HepG2 (cell line): ENCODE measurements at regions not wholly inside any gene's neighbourhood (a gene's known extent, or its start where the extent isn't known, plus 50 kb on each side); places are given as distances from the start of the nearest gene placed in this dataset.

ENCODE experiments used
- ATAC-seq: fragments of 200-7000 bp; cut with Tn5 transposase; 3 replicates; pipeline ENCODE4 v1.9.1; 2020; ENCODE audit warnings: mild to moderate bottlenecking, moderate library complexity
- BruUV-seq: library from RNA; stranded (reverse); fragments of 400-500 nt; replicated peaks from 2 replicates; lab custom pipeline; 2021; lab: Mats Ljungman, UMichigan
- CTCF ChIA-PET: fragments of 300-600 bp; formaldehyde crosslinking; extraction: SDS; loops from one replicate; lab custom pipeline; 2021; ENCODE audit warnings: low total read pairs, inconsistent platforms, low intra/inter-chr PET ratio; lab: Yijun Ruan, JAX
- POLR2A ChIA-PET: fragments of 350-600 bp; sonication (Branson Sonifier 250); formaldehyde crosslinking; loops from one replicate; lab custom pipeline; 2020; ENCODE audit warnings: antibody characterized with exemption, inconsistent platforms; lab: Yijun Ruan, JAX
- DNase-seq: peaks from one replicate; pipeline ENCODE4 v3.0.0-alpha.2; 2015; ENCODE audit warnings: low spot score
- FAIRE-seq: peaks from 3 replicates; lab custom pipeline; 2011; peaks lifted over from hg19 to GRCh38; lab: Jason Lieb, UNC
- H2AFZ ChIP-seq: one replicate; pipeline ENCODE4 v1.6.1; 2011; ENCODE audit warnings: low read length, inconsistent platforms
- H3K27ac ChIP-seq: fragments of 300-600 bp; 3 replicates; pipeline ENCODE4 v1.8.0; 2011; ENCODE audit warnings: mixed run types, mild to moderate bottlenecking, mixed read lengths, low read length, inconsistent platforms; ENCODE audit not compliant: insufficient read depth; ENCODE audit errors: extremely low read length
- H3K27me3 ChIP-seq, 2 experiments: fragments of 200-600 bp in 1 of 2; 2 replicates in 1 of 2; 3 replicates in 1 of 2; pipeline versions ENCODE4 v1.6.0 to v1.8.0; 2011; ENCODE audit warnings: low read length in 2 of 2, mild to moderate bottlenecking in 2 of 2, moderate library complexity in 2 of 2, inconsistent platforms in 1 of 2; ENCODE audit not compliant: insufficient read depth in 2 of 2, control insufficient read depth in 1 of 2
- H3K36me3 ChIP-seq, 2 experiments: fragments of 200-600 bp in 1 of 2; replicated peaks in 1 of 2; 2 replicates in 1 of 2; 3 replicates in 1 of 2; pipeline versions ENCODE4 v1.5.1 to v1.8.0; 2011; ENCODE audit warnings: low read length in 2 of 2, inconsistent platforms in 1 of 2; ENCODE audit not compliant: insufficient read depth in 2 of 2, control insufficient read depth in 1 of 2
- H3K4me1 ChIP-seq: 2 replicates; pipeline ENCODE4 v1.5.1; 2012; ENCODE audit warnings: low read length, inconsistent platforms; ENCODE audit not compliant: insufficient read depth
- H3K4me2 ChIP-seq: 2 replicates; pipeline ENCODE4 v1.6.0; 2011; ENCODE audit warnings: low read depth, low read length, inconsistent platforms
- H3K4me3 ChIP-seq, 3 experiments: fragments of 200-600 bp in 1 of 3; sonication (generic), shearing (Covaris generic) in 1 of 3; replicated peaks in 1 of 3; 2 replicates each; pipeline ENCODE4 v1.5.1; 2011 to 2016; ENCODE audit warnings: low read length in 3 of 3, inconsistent platforms in 2 of 3, low read depth in 2 of 3, mild to moderate bottlenecking in 2 of 3, control low read depth in 1 of 3, mixed read lengths in 1 of 3; ENCODE audit not compliant: insufficient read depth in 1 of 3
- H3K79me2 ChIP-seq: one replicate; pipeline ENCODE4 v1.6.1; 2011; ENCODE audit warnings: low read length, inconsistent platforms; ENCODE audit not compliant: insufficient read depth
- H3K9ac ChIP-seq: 2 replicates; pipeline ENCODE4 v1.6.0; 2011; ENCODE audit warnings: mild to moderate bottlenecking, low read depth, low read length, inconsistent platforms; ENCODE audit not compliant: insufficient read depth
- H3K9me3 ChIP-seq: 2 replicates; pipeline ENCODE4 v1.5.1; 2012; ENCODE audit warnings: mild to moderate bottlenecking, low read length
- H4K20me1 ChIP-seq: 2 replicates; pipeline ENCODE4 v1.6.0; 2011; ENCODE audit warnings: inconsistent platforms, mild to moderate bottlenecking, low read length, moderate library complexity; ENCODE audit not compliant: insufficient read depth
- CEBPG ChIP-seq: IDR thresholded peaks from 2 replicates; pipeline ENCODE4 v1.6.1; 2016
- EED ChIP-seq: sonication (generic); formaldehyde crosslinking; IDR thresholded peaks from 2 replicates; pipeline ENCODE4 v1.5.0; 2020; ENCODE audit warnings: mild to moderate bottlenecking, missing genetic modification reagents
- ETV5 ChIP-seq: IDR thresholded peaks from 2 replicates; pipeline ENCODE4 v1.6.1; 2018; ENCODE audit warnings: missing biosample characterization, missing genetic modification reagents, inconsistent platforms, borderline replicate concordance
- PCBP2 ChIP-seq: fragments of 200-400 bp; formaldehyde crosslinking; optimal IDR thresholded peaks from 2 replicates; pipeline ENCODE3; 2018; ENCODE audit warnings: low read length, low read depth; ENCODE audit not compliant: poor library complexity, severe bottlenecking
- POLR2AphosphoS2 ChIP-seq: IDR thresholded peaks from 2 replicates; pipeline ENCODE4 v1.6.1; 2011; ENCODE audit warnings: low read depth, low read length, improper control_type of control experiment
- WGBS: methylation state at CpG from one replicate; pipeline ENCODE4 v1.1.6; 2017; ENCODE audit warnings: low lambda C conversion rate; 5-methylcytosine and 5-hydroxymethylcytosine counted together
- in situ Hi-C: cut with HindIII; loops from 2 replicates; pipeline ENCODE4 v1.10.0; 2017; ENCODE audit warnings: low pct_unique_long_range_greater_than_20kb; ENCODE audit not compliant: extremely low pct_ligation_motif_present
- intact Hi-C: fragments of 100-400 bp; cut with micrococcal nuclease; formaldehyde crosslinking; loops from one replicate; pipeline ENCODE4 v1.10.0; 2022; ENCODE audit not compliant: unreplicated experiment

DNA sequence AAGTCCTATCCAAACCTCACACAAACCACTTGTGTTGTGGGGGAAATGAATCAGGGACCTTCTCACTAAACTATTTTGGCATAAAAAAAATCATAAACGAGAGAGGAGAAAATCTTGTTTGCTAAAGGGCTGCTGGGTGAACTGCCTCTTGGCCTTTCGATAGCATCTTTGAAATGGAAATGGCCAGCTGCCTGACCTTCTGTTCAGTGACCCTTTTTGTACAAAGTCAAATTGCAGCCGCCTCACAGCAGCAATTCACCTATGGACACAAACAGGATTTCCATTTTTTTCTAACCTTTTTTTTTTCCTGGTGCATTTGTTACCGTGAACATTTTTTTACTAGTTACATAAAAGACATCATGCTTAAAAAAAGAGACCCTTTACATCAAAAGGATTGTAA is 89.0 kb upstream of the ONECUT1 start:
- ATAC-seq, result no peak
- H2AFZ ChIP-seq, result no peak overlapping the region
- TF ChIP-seq ETV5 (CRISPR knock-in tag), result no peak
- TF ChIP-seq CEBPG (CRISPR knock-in tag), result no peak
- no peak for TF ChIP-seq POLR2AphosphoS2
- TF ChIP-seq, all 625 proteins: peak for 0
- 3% methylated on average over 4 of the region's 4 CpGs for WGBS
- H3K9ac ChIP-seq, result no peak overlapping the region
- FAIRE-seq (no peak), DNase-seq (no peak)
- H3K79me2 ChIP-seq, result no peaks in the 10 kb centered on the region
- no TSS peak for BruUV-seq
- no peaks in the 10 kb centered on the region for H3K27me3 ChIP-seq
- intact Hi-C loops (no loop called here), in situ Hi-C loops (no loop called here)
- no peaks in the 10 kb centered on the region for H4K20me1 ChIP-seq
- H3K9me3 ChIP-seq, result no peaks in the 10 kb centered on the region
- H3K4me3 ChIP-seq, result no peak overlapping the region
- ChIA-PET CTCF (no interaction called here), POLR2A (no interaction called here)
- H3K4me2 ChIP-seq, result no peak overlapping the region
- H3K36me3 ChIP-seq, result no peaks in the 10 kb centered on the region
- no peaks in the 10 kb centered on the region for H3K4me1 ChIP-seq
- no peak overlapping the region for H3K27ac ChIP-seq

DNA sequence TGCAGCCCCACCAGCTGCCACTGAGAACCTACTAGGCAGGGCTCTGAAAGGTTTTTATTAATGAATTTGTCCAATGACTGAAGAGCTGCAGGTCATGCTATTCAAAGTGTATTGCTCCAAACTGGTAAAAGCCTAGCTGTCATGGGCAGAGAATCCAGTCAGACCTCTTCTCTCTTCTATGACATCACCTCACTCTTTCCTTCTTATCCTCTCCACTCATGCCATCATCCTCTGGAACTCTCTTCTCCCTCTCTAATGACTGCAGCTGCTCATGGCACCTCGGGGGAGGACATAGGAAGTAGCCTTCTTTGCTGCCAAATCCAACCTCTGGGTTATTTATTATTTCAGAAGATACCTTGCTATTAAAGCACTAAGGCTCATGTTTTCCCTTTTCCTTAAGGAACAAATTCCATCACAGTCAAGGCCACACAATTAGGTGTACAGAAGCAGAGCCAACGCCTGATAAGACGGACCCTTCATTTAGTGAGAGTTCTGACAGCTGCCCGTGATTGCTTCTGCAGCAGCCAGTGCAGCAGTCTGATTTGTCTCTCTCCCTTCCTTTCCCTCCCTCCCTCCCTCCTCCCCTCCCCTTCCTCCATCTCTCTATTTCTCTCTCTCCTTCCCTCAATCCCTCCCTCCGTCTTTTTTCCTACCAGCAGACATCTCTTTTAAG is 87.0 kb upstream of the ONECUT1 start:
- Histone ChIP-seq H2AFZ (no peak overlapping the region), H3K4me3 (no peak overlapping the region), H3K4me1 (no peaks in the 10 kb centered on the region), H3K36me3 (no peaks in the 10 kb centered on the region), H3K4me2 (no peak overlapping the region), H3K79me2 (no peaks in the 10 kb centered on the region), H3K9ac (no peak overlapping the region), H3K27me3 (no peaks in the 10 kb centered on the region), H3K9me3 (no peaks in the 10 kb centered on the region), H3K27ac (no peak overlapping the region), H4K20me1 (no peaks in the 10 kb centered on the region)
- intact Hi-C loops (no loop called here), in situ Hi-C loops (no loop called here)
- POLR2A ChIA-PET, result no interaction called here
- CTCF ChIA-PET, result no interaction called here
- FAIRE-seq (no peak), DNase-seq (no peak), ATAC-seq (no peak)
- no TSS peak for BruUV-seq
- peak; percentile 32 for TF ChIP-seq PCBP2
- no peak for TF ChIP-seq EED (CRISPR knock-in tag)
- WGBS, result 31% methylated on average over 5 of the region's 5 CpGs
